KMS-11 (cell line): ENCODE measurements at regions not wholly inside any gene's neighbourhood (a gene's known extent, or its start where the extent isn't known, plus 50 kb on each side); places are given as distances from the start of the nearest gene placed in this dataset.

ENCODE experiments used
- H2AFZ ChIP-seq: fragments of 200-600 bp; sonication (generic); 2 replicates; pipeline ENCODE4 v1.6.1; 2016; ENCODE audit warnings: antibody characterized with exemption, mixed run types, low read depth
- H3K27ac ChIP-seq: fragments of 200-600 bp; sonication (generic); 2 replicates; pipeline ENCODE4 v1.6.1; 2016; ENCODE audit warnings: mild to moderate bottlenecking, mixed run types
- H3K27me3 ChIP-seq: fragments of 200-600 bp; sonication (generic); 2 replicates; pipeline ENCODE4 v1.6.1; 2017; ENCODE audit warnings: mild to moderate bottlenecking, low read depth, mixed run types, moderate library complexity; ENCODE audit not compliant: insufficient read depth
- H3K36me3 ChIP-seq: fragments of 200-600 bp; sonication (generic); 2 replicates; pipeline ENCODE4 v1.6.1; 2017; ENCODE audit warnings: mild to moderate bottlenecking, mixed run types; ENCODE audit not compliant: insufficient read depth
- H3K4me1 ChIP-seq: fragments of 200-600 bp; sonication (generic); 2 replicates; pipeline ENCODE4 v1.6.1; 2016; ENCODE audit warnings: mild to moderate bottlenecking, low read depth, mixed run types; ENCODE audit not compliant: poor library complexity, severe bottlenecking
- H3K4me2 ChIP-seq: fragments of 200-600 bp; sonication (generic); 2 replicates; pipeline ENCODE4 v1.7.0; 2016; ENCODE audit warnings: mild to moderate bottlenecking, mixed run types
- H3K4me3 ChIP-seq: fragments of 200-600 bp; sonication (generic); IDR thresholded peaks from 2 replicates; pipeline ENCODE4 v1.6.1; 2017; ENCODE audit warnings: low read depth, low read length, mixed read lengths; ENCODE audit not compliant: insufficient read depth
- H3K79me2 ChIP-seq: fragments of 200-600 bp; sonication (generic); 2 replicates; pipeline ENCODE4 v1.6.1; 2016; ENCODE audit warnings: low read depth, mixed run types; ENCODE audit not compliant: insufficient read depth
- H3K9ac ChIP-seq: fragments of 200-600 bp; sonication (generic); 2 replicates; pipeline ENCODE4 v1.6.1; 2016; ENCODE audit warnings: mild to moderate bottlenecking, mixed run types
- H4K20me1 ChIP-seq: fragments of 200-600 bp; sonication (generic); 2 replicates; pipeline ENCODE4 v1.6.1; 2016; ENCODE audit warnings: mild to moderate bottlenecking, mixed run types; ENCODE audit not compliant: insufficient read depth
- TF ChIP-seq, protein P1 (sequence below): fragments of 200-600 bp; sonication (generic); conservative IDR thresholded peaks from 2 replicates; pipeline ENCODE4 v1.6.1; 2017; ENCODE audit warnings: low read depth, mild to moderate bottlenecking, antibody characterized with exemption, low read length, moderate library complexity, mixed read lengths

DNA sequence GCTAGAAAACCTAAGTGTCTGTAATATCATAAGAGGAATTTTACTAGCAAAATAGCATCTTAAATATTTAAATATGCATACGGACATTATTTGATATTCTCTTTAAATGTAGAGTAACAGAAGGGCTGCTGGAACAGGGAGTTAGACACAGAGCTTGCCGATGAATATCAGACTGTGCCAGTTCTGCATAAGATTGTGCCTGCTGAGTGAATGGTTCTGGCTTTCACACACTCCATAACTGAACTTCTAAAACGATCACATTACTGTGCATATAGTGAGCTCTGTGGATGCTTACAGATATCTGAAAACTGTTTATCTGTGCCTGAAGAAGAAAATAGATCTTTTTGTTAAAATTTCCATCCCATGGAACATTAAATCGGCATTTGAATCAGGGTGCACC is 867.4 kb upstream of the PCDH10 start:
- Histone ChIP-seq H4K20me1 (no peaks in the 10 kb centered on the region), H3K9ac (no peak overlapping the region), H3K27ac (no peak overlapping the region), H3K4me2 (no peak overlapping the region), H3K27me3 (no peaks in the 10 kb centered on the region), H3K4me1 (no peaks in the 10 kb centered on the region), H3K36me3 (no peaks in the 10 kb centered on the region), H3K4me3 (no peak overlapping the region), H3K79me2 (no peaks in the 10 kb centered on the region), H2AFZ (no peak overlapping the region)
- TF ChIP-seq, protein P1, sequence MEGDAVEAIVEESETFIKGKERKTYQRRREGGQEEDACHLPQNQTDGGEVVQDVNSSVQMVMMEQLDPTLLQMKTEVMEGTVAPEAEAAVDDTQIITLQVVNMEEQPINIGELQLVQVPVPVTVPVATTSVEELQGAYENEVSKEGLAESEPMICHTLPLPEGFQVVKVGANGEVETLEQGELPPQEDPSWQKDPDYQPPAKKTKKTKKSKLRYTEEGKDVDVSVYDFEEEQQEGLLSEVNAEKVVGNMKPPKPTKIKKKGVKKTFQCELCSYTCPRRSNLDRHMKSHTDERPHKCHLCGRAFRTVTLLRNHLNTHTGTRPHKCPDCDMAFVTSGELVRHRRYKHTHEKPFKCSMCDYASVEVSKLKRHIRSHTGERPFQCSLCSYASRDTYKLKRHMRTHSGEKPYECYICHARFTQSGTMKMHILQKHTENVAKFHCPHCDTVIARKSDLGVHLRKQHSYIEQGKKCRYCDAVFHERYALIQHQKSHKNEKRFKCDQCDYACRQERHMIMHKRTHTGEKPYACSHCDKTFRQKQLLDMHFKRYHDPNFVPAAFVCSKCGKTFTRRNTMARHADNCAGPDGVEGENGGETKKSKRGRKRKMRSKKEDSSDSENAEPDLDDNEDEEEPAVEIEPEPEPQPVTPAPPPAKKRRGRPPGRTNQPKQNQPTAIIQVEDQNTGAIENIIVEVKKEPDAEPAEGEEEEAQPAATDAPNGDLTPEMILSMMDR: no peak

GRCh38 chr4:132284910-132285426 is 864.1 kb upstream of the PCDH10 start:
- TF ChIP-seq, protein P1: no peak
- no peak overlapping the region for H3K9ac ChIP-seq
- no peak overlapping the region for H2AFZ ChIP-seq
- H3K27me3 ChIP-seq: no peaks in the 10 kb centered on the region
- no peak overlapping the region for H3K27ac ChIP-seq
- H3K36me3 ChIP-seq: no peaks in the 10 kb centered on the region
- no peaks in the 10 kb centered on the region for H3K4me1 ChIP-seq
- no peak overlapping the region for H3K4me2 ChIP-seq
- no peak overlapping the region for H3K4me3 ChIP-seq
- no peaks in the 10 kb centered on the region for H3K79me2 ChIP-seq
- H4K20me1 ChIP-seq: no peaks in the 10 kb centered on the region

DNA sequence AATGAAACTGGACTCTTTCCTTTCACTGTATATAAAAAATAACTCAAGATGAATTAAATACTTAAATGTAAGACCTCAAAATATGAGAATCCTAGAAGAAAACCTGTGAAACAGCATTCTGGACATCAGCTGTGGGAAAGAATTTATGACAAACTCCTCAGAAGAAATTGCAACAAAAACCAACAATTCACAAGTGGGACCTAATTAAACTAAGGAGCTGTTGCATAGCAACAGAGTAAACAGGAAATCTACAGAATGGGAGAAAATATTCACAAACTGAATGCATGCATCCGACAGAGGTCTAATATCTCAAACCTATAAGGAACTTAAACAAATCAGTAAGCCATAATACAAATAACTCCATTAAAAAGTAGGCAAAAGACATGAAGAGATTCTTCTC is 851.7 kb upstream of the PCDH10 start:
- TF ChIP-seq, protein P1: no peak
- H3K27ac ChIP-seq: no peak overlapping the region
- H2AFZ ChIP-seq: no peak overlapping the region
- no peak overlapping the region for H3K4me3 ChIP-seq
- H3K27me3 ChIP-seq: no peaks in the 10 kb centered on the region
- H3K9ac ChIP-seq: no peak overlapping the region
- H3K4me2 ChIP-seq: no peak overlapping the region
- H3K79me2 ChIP-seq: no peaks in the 10 kb centered on the region
- no peaks in the 10 kb centered on the region for H3K36me3 ChIP-seq
- H3K4me1 ChIP-seq: no peaks in the 10 kb centered on the region
- no peaks in the 10 kb centered on the region for H4K20me1 ChIP-seq

DNA sequence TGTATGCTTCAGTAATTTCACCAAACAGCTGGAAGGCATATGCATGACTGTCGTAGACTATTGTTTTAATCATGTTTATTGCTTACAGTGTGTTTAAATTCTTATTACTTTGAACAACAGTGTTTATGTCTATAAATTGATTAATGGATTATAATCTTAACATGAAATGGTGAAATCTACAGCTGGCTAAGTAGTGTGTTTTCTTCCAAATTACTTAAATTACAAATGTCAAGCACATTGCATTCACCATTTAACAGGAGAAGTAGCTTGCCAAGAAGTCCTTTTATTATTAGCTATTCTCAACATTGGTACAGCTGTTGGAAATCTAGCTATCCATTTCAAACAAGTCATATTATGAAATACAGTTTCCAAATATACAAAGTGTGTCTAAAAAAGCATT is 849.3 kb upstream of the PCDH10 start:
- TF ChIP-seq, protein P1: no peak
- H3K4me3 ChIP-seq: no peak overlapping the region
- no peaks in the 10 kb centered on the region for H3K4me1 ChIP-seq
- no peaks in the 10 kb centered on the region for H4K20me1 ChIP-seq
- H2AFZ ChIP-seq: no peak overlapping the region
- no peaks in the 10 kb centered on the region for H3K36me3 ChIP-seq
- no peak overlapping the region for H3K27ac ChIP-seq
- H3K4me2 ChIP-seq: no peak overlapping the region
- no peaks in the 10 kb centered on the region for H3K27me3 ChIP-seq
- H3K9ac ChIP-seq: no peak overlapping the region
- no peaks in the 10 kb centered on the region for H3K79me2 ChIP-seq
